ENCODE measurements at regions not wholly inside any gene's neighbourhood (a gene's known extent, or its start where the extent isn't known, plus 50 kb on each side); places are given as distances from the start of the nearest gene placed in this dataset.

- BruUV-seq (replicated peaks): no TSS peak
- CTCF ChIA-PET: interaction anchor here (0.6 to 0.8 kb wide), 2 partner anchors 54 to 475 kb away, joined by 3 read pairs; no protein-coding TSS in a partner anchor
- intact Hi-C loops (cut with micrococcal nuclease; ENCODE audit: unreplicated experiment): no loop called here
Measured at GRCh38 chr1:25065321-25065721, 135.2 kb upstream of the RUNX3 start.

GRCh38 chr1:25064465-25065240, 134.6 kb upstream of the RUNX3 start:
- CTCF ChIA-PET: interaction anchor here (0.8 kb wide), 1 partner anchor 55 kb away, joined by 3 read pairs; no protein-coding TSS in a partner anchor
- Histone ChIP-seq H3K9me3 (ENCODE audit: insufficient read depth, low read depth) (no peaks in the 10 kb centered on the region), H4K20me1 (ENCODE audit: insufficient read depth) (no peaks in the 10 kb centered on the region), H3K27ac (no peak overlapping the region), H3K4me1 (replicated peaks; ENCODE audit: insufficient read depth) (no peaks in the 10 kb centered on the region), H3F3A (ENCODE audit: insufficient read depth, low read depth) (no peaks in the 10 kb centered on the region), H3K4me3 (no peak overlapping the region), H3K4me2 (no peak overlapping the region), H3K79me2 (ENCODE audit: low read depth) (no peaks in the 10 kb centered on the region), H3K36me3 (ENCODE audit: low read depth) (no peaks in the 10 kb centered on the region), H3K9me2 (ENCODE audit: insufficient read depth) (no peaks in the 10 kb centered on the region), H2AFZ (no peak overlapping the region), H3K27me3 (ENCODE audit: insufficient read depth, low read depth) (no peaks in the 10 kb centered on the region; the same call in 1 of the 2 replicates)
- intact Hi-C loops (cut with micrococcal nuclease; ENCODE audit: unreplicated experiment): no loop called here
- TF ChIP-seq CTCF (conservative IDR thresholded peaks at IDR 0.05): no peak
- no peak for TF ChIP-seq EZH2 (IDR thresholded peaks at IDR 0.05; ENCODE audit: low read depth)
- BruUV-seq (replicated peaks): no TSS peak
- POLR2A ChIA-PET (ENCODE audit: unreplicated experiment): no interaction called here
- no peak for DNase-seq

More at GRCh38 chr1:25065321-25065721, 135.2 kb upstream of the RUNX3 start:
- no peaks in the 10 kb centered on the region for H3K36me3 ChIP-seq (ENCODE audit: low read depth)
- no peak for TF ChIP-seq CTCF (conservative IDR thresholded peaks at IDR 0.05)
- no peak for TF ChIP-seq EZH2 (IDR thresholded peaks at IDR 0.05; ENCODE audit: low read depth)
- no peak overlapping the region for H3K4me3 ChIP-seq
- H4K20me1 ChIP-seq (ENCODE audit: insufficient read depth): no peaks in the 10 kb centered on the region
- no peak overlapping the region for H3K27ac ChIP-seq
- no peaks in the 10 kb centered on the region for H3K9me2 ChIP-seq (ENCODE audit: insufficient read depth)
- H3K4me2 ChIP-seq: no peak overlapping the region
- no peaks in the 10 kb centered on the region for H3K9me3 ChIP-seq (ENCODE audit: insufficient read depth, low read depth)
- no peaks in the 10 kb centered on the region for H3K79me2 ChIP-seq (ENCODE audit: low read depth)
- no peaks in the 10 kb centered on the region for H3K4me1 ChIP-seq (replicated peaks; ENCODE audit: insufficient read depth)
- no peaks in the 10 kb centered on the region for H3F3A ChIP-seq (ENCODE audit: insufficient read depth, low read depth)
- no peaks in the 10 kb centered on the region; the same call in 1 of the 2 replicates for H3K27me3 ChIP-seq (ENCODE audit: insufficient read depth, low read depth)
- no peak for DNase-seq
- POLR2A ChIA-PET (ENCODE audit: unreplicated experiment): no interaction called here
- H2AFZ ChIP-seq: no peak overlapping the region

GRCh38 chr1:25063591-25064416, 133.7 kb upstream of the RUNX3 start:
- Histone ChIP-seq H3K9me3 (ENCODE audit: insufficient read depth, low read depth) (no peaks in the 10 kb centered on the region), H3K9me2 (ENCODE audit: insufficient read depth) (no peaks in the 10 kb centered on the region), H3K27me3 (ENCODE audit: insufficient read depth, low read depth) (no peaks in the 10 kb centered on the region; the same call in 1 of the 2 replicates), H3F3A (ENCODE audit: insufficient read depth, low read depth) (no peaks in the 10 kb centered on the region), H3K36me3 (ENCODE audit: low read depth) (no peaks in the 10 kb centered on the region), H3K79me2 (ENCODE audit: low read depth) (no peaks in the 10 kb centered on the region), H4K20me1 (ENCODE audit: insufficient read depth) (no peaks in the 10 kb centered on the region), H3K4me1 (replicated peaks; ENCODE audit: insufficient read depth) (no peaks in the 10 kb centered on the region), H3K27ac (no peak overlapping the region), H2AFZ (no peak overlapping the region), H3K4me3 (no peak overlapping the region), H3K4me2 (no peak overlapping the region)
- no TSS peak for BruUV-seq (replicated peaks)
- intact Hi-C loops (cut with micrococcal nuclease; ENCODE audit: unreplicated experiment): no loop called here
- CTCF ChIA-PET: no interaction called here
- POLR2A ChIA-PET (ENCODE audit: unreplicated experiment): no interaction called here
- TF ChIP-seq EZH2 (IDR thresholded peaks at IDR 0.05; ENCODE audit: low read depth) (no peak), CTCF (conservative IDR thresholded peaks at IDR 0.05) (no peak)
- DNase-seq: no peak

All from PC-9 (cell line).